VCaP (cell line): ENCODE measurements at regions not wholly inside any gene's neighbourhood (a gene's known extent, or its start where the extent isn't known, plus 50 kb on each side); places are given as distances from the start of the nearest gene placed in this dataset.

Source experiments
- H3K27ac ChIP-seq: fragments of 450-650 bp; 2 replicates; pipeline ENCODE4 v1.5.1; 2017
- CTCF ChIP-seq: fragments of 450-650 bp; conservative IDR thresholded peaks from 2 replicates; pipeline ENCODE4 v1.5.1; 2017; ENCODE audit warnings: mild to moderate bottlenecking, moderate library complexity

GRCh38 chr1:214219902-214220301, 61.1 kb upstream of the SMYD2 start:
- no peak for TF ChIP-seq CTCF
- H3K27ac ChIP-seq: no peak overlapping the region

- no peak overlapping the region for H3K27ac ChIP-seq
- no peak for TF ChIP-seq CTCF
Observed at GRCh38 chr1:214220891-214221290, 60.1 kb upstream of the SMYD2 start.

GRCh38 chr1:214224611-214225354, 56.2 kb upstream of the SMYD2 start:
- no peak overlapping the region for H3K27ac ChIP-seq
- TF ChIP-seq CTCF: no peak

GRCh38 chr1:214228976-214229375, 52.0 kb upstream of the SMYD2 start:
- no peak for TF ChIP-seq CTCF
- no peak overlapping the region; the same call in 1 of the 2 replicates for H3K27ac ChIP-seq

GRCh38 chr1:214229736-214230135, 51.2 kb upstream of the SMYD2 start:
- TF ChIP-seq CTCF: no peak
- no peak overlapping the region for H3K27ac ChIP-seq
